HepG2 (cell line): ENCODE measurements at regions not wholly inside any gene's neighbourhood (a gene's known extent, or its start where the extent isn't known, plus 50 kb on each side); places are given as distances from the start of the nearest gene placed in this dataset.

Experiments
- ATAC-seq: fragments of 200-7000 bp; cut with Tn5 transposase; 3 replicates; pipeline ENCODE4 v1.9.1; 2020; ENCODE audit warnings: mild to moderate bottlenecking, moderate library complexity
- BruUV-seq: library from RNA; stranded (reverse); fragments of 400-500 nt; replicated peaks from 2 replicates; lab custom pipeline; 2021; lab: Mats Ljungman, UMichigan
- CTCF ChIA-PET: fragments of 300-600 bp; formaldehyde crosslinking; extraction: SDS; loops from one replicate; lab custom pipeline; 2021; ENCODE audit warnings: low total read pairs, inconsistent platforms, low intra/inter-chr PET ratio; lab: Yijun Ruan, JAX
- POLR2A ChIA-PET: fragments of 350-600 bp; sonication (Branson Sonifier 250); formaldehyde crosslinking; loops from one replicate; lab custom pipeline; 2020; ENCODE audit warnings: antibody characterized with exemption, inconsistent platforms; lab: Yijun Ruan, JAX
- DNase-seq: peaks from one replicate; pipeline ENCODE4 v3.0.0-alpha.2; 2015; ENCODE audit warnings: low spot score
- FAIRE-seq: peaks from 3 replicates; lab custom pipeline; 2011; peaks lifted over from hg19 to GRCh38; lab: Jason Lieb, UNC
- H2AFZ ChIP-seq: one replicate; pipeline ENCODE4 v1.6.1; 2011; ENCODE audit warnings: low read length, inconsistent platforms
- H3K27ac ChIP-seq: fragments of 300-600 bp; 3 replicates; pipeline ENCODE4 v1.8.0; 2011; ENCODE audit warnings: mixed run types, mild to moderate bottlenecking, mixed read lengths, low read length, inconsistent platforms; ENCODE audit not compliant: insufficient read depth; ENCODE audit errors: extremely low read length
- H3K27me3 ChIP-seq, 2 experiments: fragments of 200-600 bp in 1 of 2; 2 replicates in 1 of 2; 3 replicates in 1 of 2; pipeline versions ENCODE4 v1.6.0 to v1.8.0; 2011; ENCODE audit warnings: low read length in 2 of 2, mild to moderate bottlenecking in 2 of 2, moderate library complexity in 2 of 2, inconsistent platforms in 1 of 2; ENCODE audit not compliant: insufficient read depth in 2 of 2, control insufficient read depth in 1 of 2
- H3K36me3 ChIP-seq, 2 experiments: fragments of 200-600 bp in 1 of 2; replicated peaks in 1 of 2; 2 replicates in 1 of 2; 3 replicates in 1 of 2; pipeline versions ENCODE4 v1.5.1 to v1.8.0; 2011; ENCODE audit warnings: low read length in 2 of 2, inconsistent platforms in 1 of 2; ENCODE audit not compliant: insufficient read depth in 2 of 2, control insufficient read depth in 1 of 2
- H3K4me1 ChIP-seq: 2 replicates; pipeline ENCODE4 v1.5.1; 2012; ENCODE audit warnings: low read length, inconsistent platforms; ENCODE audit not compliant: insufficient read depth
- H3K4me2 ChIP-seq: 2 replicates; pipeline ENCODE4 v1.6.0; 2011; ENCODE audit warnings: low read depth, low read length, inconsistent platforms
- H3K4me3 ChIP-seq, 3 experiments: fragments of 200-600 bp in 1 of 3; sonication (generic), shearing (Covaris generic) in 1 of 3; replicated peaks in 1 of 3; 2 replicates each; pipeline ENCODE4 v1.5.1; 2011 to 2016; ENCODE audit warnings: low read length in 3 of 3, inconsistent platforms in 2 of 3, low read depth in 2 of 3, mild to moderate bottlenecking in 2 of 3, control low read depth in 1 of 3, mixed read lengths in 1 of 3; ENCODE audit not compliant: insufficient read depth in 1 of 3
- H3K79me2 ChIP-seq: one replicate; pipeline ENCODE4 v1.6.1; 2011; ENCODE audit warnings: low read length, inconsistent platforms; ENCODE audit not compliant: insufficient read depth
- H3K9ac ChIP-seq: 2 replicates; pipeline ENCODE4 v1.6.0; 2011; ENCODE audit warnings: mild to moderate bottlenecking, low read depth, low read length, inconsistent platforms; ENCODE audit not compliant: insufficient read depth
- H3K9me3 ChIP-seq: 2 replicates; pipeline ENCODE4 v1.5.1; 2012; ENCODE audit warnings: mild to moderate bottlenecking, low read length
- H4K20me1 ChIP-seq: 2 replicates; pipeline ENCODE4 v1.6.0; 2011; ENCODE audit warnings: inconsistent platforms, mild to moderate bottlenecking, low read length, moderate library complexity; ENCODE audit not compliant: insufficient read depth
- CBFB ChIP-seq: sonication (generic); formaldehyde crosslinking; IDR thresholded peaks from 2 replicates; pipeline ENCODE4 v1.4.0; 2020; ENCODE audit warnings: missing genetic modification reagents
- CENPX ChIP-seq: sonication (generic); formaldehyde crosslinking; IDR thresholded peaks from 2 replicates; pipeline ENCODE4 v1.9.0; 2021; ENCODE audit warnings: mild to moderate bottlenecking, missing genetic modification reagents, moderate library complexity
- HDAC1 ChIP-seq: sonication (generic); formaldehyde crosslinking; IDR thresholded peaks from 2 replicates; pipeline ENCODE4 v1.5.1; 2020; ENCODE audit warnings: mild to moderate bottlenecking, missing genetic modification reagents
- HDAC2 ChIP-seq: sonication (generic); formaldehyde crosslinking; IDR thresholded peaks from 2 replicates; pipeline ENCODE4 v1.4.0; 2020; ENCODE audit warnings: missing genetic modification reagents
- HMG20B ChIP-seq: conservative IDR thresholded peaks from 2 replicates; pipeline ENCODE4 v1.6.1; 2016; ENCODE audit warnings: missing genetic modification reagents, missing compliant biosample characterization
- IRF2 ChIP-seq: IDR thresholded peaks from 2 replicates; pipeline ENCODE4 v1.6.1; 2018; ENCODE audit warnings: missing genetic modification reagents, missing compliant biosample characterization
- KDM2A ChIP-seq: sonication (generic); formaldehyde crosslinking; IDR thresholded peaks from 2 replicates; pipeline ENCODE4 v1.4.0; 2020; ENCODE audit warnings: low read depth, missing genetic modification reagents, borderline replicate concordance
- NCOA2 ChIP-seq: sonication (generic); formaldehyde crosslinking; IDR thresholded peaks from 2 replicates; pipeline ENCODE4 v1.8.0; 2022; ENCODE audit warnings: inconsistent platforms
- POLR2AphosphoS2 ChIP-seq: IDR thresholded peaks from 2 replicates; pipeline ENCODE4 v1.6.1; 2011; ENCODE audit warnings: low read depth, low read length, improper control_type of control experiment
- SOX5 ChIP-seq: IDR thresholded peaks from 2 replicates; pipeline ENCODE4 v1.6.1; 2016; ENCODE audit warnings: borderline replicate concordance
- SOX6 ChIP-seq, 2 experiments: fragments of 450-650 bp in 1 of 2; sonication (generic) in 1 of 2; formaldehyde crosslinking in 1 of 2; IDR thresholded peaks; 2 replicates each; pipeline versions ENCODE4 v1.4.0 to v1.6.1; 2017 to 2020; ENCODE audit warnings: antibody characterized with exemption in 1 of 2, mild to moderate bottlenecking in 1 of 2, missing genetic modification reagents in 1 of 2
- TMF1 ChIP-seq: sonication (generic); formaldehyde crosslinking; IDR thresholded peaks from 2 replicates; pipeline ENCODE4 v1.8.1; 2022; ENCODE audit warnings: low read depth, missing genetic modification reagents
- ZNF484 ChIP-seq: sonication (generic); formaldehyde crosslinking; IDR thresholded peaks from 2 replicates; pipeline ENCODE4 v1.5.1; 2020; ENCODE audit warnings: mild to moderate bottlenecking, low read depth, missing genetic modification reagents, borderline replicate concordance
- ZNF530 ChIP-seq: sonication (generic); formaldehyde crosslinking; IDR thresholded peaks from 2 replicates; pipeline ENCODE4 v1.5.0; 2020; ENCODE audit warnings: low read depth, mild to moderate bottlenecking, missing genetic modification reagents
- WGBS: methylation state at CpG from one replicate; pipeline ENCODE4 v1.1.6; 2017; ENCODE audit warnings: low lambda C conversion rate; 5-methylcytosine and 5-hydroxymethylcytosine counted together
- in situ Hi-C: cut with HindIII; loops from 2 replicates; pipeline ENCODE4 v1.10.0; 2017; ENCODE audit warnings: low pct_unique_long_range_greater_than_20kb; ENCODE audit not compliant: extremely low pct_ligation_motif_present
- intact Hi-C: fragments of 100-400 bp; cut with micrococcal nuclease; formaldehyde crosslinking; loops from one replicate; pipeline ENCODE4 v1.10.0; 2022; ENCODE audit not compliant: unreplicated experiment
- TF ChIP-seq, protein P1 (sequence below): sonication (generic); formaldehyde crosslinking; IDR thresholded peaks from 2 replicates; pipeline ENCODE4 v1.5.1; 2020; ENCODE audit warnings: missing genetic modification reagents, mild to moderate bottlenecking, borderline replicate concordance
- TF ChIP-seq, protein P2 (sequence below): sonication (generic); formaldehyde crosslinking; IDR thresholded peaks from 2 replicates; pipeline ENCODE4 v1.4.0; 2020; ENCODE audit warnings: missing genetic modification reagents
- TF ChIP-seq, protein P3 (sequence below): sonication (generic); formaldehyde crosslinking; IDR thresholded peaks from 2 replicates; pipeline ENCODE4 v1.4.0; 2020; ENCODE audit warnings: missing genetic modification reagents
- TF ChIP-seq, protein P4 (sequence below): sonication (generic); formaldehyde crosslinking; conservative IDR thresholded peaks from 2 replicates; pipeline ENCODE4 v1.4.0; 2020; ENCODE audit warnings: missing genetic modification reagents

DNA sequence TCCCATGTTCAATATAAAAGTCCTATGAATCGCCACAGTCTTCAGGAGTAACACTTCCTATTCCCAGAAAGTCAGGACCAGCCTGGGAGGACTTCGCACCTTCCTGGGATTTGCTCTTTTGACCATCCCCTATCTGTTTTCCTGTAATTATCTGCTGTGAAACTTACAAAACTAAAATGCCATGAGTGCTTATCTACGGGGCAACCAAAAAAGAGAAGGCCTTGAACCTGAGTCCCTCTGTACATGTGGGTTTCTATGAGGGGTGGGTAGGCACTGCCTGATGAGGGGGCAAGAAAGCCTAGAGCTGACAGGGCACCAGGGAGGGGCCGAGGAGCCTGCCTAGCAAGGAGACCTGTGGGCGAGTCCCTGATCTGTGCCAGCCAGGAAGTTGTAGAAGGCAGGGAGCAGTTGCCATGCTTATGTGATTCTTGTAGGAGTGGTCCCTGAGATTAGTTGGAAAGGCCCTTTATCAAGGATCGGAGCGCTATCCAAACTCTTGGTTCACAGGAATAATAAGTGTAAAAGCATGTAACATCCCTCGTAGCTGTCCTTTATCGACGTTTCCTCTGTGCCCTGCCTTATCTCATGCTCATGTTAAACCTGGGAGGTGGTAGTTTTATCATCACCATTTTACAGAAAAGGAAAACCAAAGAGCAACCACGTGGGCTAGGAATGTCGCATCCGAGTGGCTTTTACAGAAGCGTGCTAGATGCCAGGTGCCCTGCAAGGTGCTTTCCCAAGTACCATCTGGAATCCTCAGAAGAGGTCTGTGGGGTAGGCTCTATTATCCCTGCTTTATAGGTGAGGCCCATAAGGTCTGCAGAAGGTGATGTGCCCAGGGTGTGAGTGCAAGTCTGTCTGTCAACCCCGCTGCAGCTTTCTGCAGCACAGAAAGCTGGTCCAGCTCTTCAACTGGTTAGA, 111.8 kb downstream of the B3GNT2 start:
- WGBS, result 57% methylated on average over 15 of the region's 15 CpGs
- ChIA-PET POLR2A (no interaction called here), CTCF (no interaction called here)
- no TSS peak for BruUV-seq
- in situ Hi-C loops, result no loop called here
- DNase-seq (no peak), FAIRE-seq (no peak), ATAC-seq (peak; percentile 42)
- intact Hi-C loops, result no loop called here
- no peak overlapping the region for H3K9ac ChIP-seq
- no peaks in the 10 kb centered on the region for H4K20me1 ChIP-seq
- peaks cover 43% of the 10 kb centered on the region for H3K4me1 ChIP-seq
- no peaks in the 10 kb centered on the region for H3K36me3 ChIP-seq
- no peaks in the 10 kb centered on the region for H3K9me3 ChIP-seq
- no peak overlapping the region for H2AFZ ChIP-seq
- H3K27me3 ChIP-seq, result peaks cover 0 to 2% of the 10 kb centered on the region in 2 experiments; a peak in 3 of 5 replicates
- H3K27ac ChIP-seq, result no peak overlapping the region
- H3K4me3 ChIP-seq, result no peak overlapping the region
- no peaks in the 10 kb centered on the region for H3K79me2 ChIP-seq
- peak overlapping the region; percentile 60 for H3K4me2 ChIP-seq
- TF ChIP-seq SOX5 (CRISPR knock-in tag) (0 out of 2 replicates have a peak, but pooled peaks have one; percentile 24), HMG20B (CRISPR knock-in tag) (no peak), CBFB (no peak), ZNF484 (no peak), HDAC1 (CRISPR knock-in tag) (peak; percentile 58), CENPX (CRISPR knock-in tag) (no peak), NCOA2 (CRISPR knock-in tag) (peak; percentile 23; the same call in 1 of the 2 replicates), KDM2A (CRISPR knock-in tag) (no peak), TMF1 (CRISPR knock-in tag) (no peak), IRF2 (0 out of 2 replicates have a peak, but pooled peaks have one; percentile 24), SOX6 (IDR thresholded peaks at IDR 0.05) (no peak), SOX6 (CRISPR knock-in tag; IDR thresholded peaks at IDR 0.05) (peak; percentile 34; the same call in 1 of the 2 replicates), HDAC2 (CRISPR knock-in tag) (peak; percentile 21; the same call in 1 of the 2 replicates), POLR2AphosphoS2 (no peak), ZNF530 (CRISPR knock-in tag) (no peak)
- TF ChIP-seq, protein P1, sequence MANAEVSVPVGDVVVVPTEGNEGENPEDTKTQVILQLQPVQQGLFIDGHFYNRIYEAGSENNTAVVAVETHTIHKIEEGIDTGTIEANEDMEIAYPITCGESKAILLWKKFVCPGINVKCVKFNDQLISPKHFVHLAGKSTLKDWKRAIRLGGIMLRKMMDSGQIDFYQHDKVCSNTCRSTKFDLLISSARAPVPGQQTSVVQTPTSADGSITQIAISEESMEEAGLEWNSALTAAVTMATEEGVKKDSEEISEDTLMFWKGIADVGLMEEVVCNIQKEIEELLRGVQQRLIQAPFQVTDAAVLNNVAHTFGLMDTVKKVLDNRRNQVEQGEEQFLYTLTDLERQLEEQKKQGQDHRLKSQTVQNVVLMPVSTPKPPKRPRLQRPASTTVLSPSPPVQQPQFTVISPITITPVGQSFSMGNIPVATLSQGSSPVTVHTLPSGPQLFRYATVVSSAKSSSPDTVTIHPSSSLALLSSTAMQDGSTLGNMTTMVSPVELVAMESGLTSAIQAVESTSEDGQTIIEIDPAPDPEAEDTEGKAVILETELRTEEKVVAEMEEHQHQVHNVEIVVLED (CRISPR knock-in tag), result no peak
- TF ChIP-seq, protein P2, sequence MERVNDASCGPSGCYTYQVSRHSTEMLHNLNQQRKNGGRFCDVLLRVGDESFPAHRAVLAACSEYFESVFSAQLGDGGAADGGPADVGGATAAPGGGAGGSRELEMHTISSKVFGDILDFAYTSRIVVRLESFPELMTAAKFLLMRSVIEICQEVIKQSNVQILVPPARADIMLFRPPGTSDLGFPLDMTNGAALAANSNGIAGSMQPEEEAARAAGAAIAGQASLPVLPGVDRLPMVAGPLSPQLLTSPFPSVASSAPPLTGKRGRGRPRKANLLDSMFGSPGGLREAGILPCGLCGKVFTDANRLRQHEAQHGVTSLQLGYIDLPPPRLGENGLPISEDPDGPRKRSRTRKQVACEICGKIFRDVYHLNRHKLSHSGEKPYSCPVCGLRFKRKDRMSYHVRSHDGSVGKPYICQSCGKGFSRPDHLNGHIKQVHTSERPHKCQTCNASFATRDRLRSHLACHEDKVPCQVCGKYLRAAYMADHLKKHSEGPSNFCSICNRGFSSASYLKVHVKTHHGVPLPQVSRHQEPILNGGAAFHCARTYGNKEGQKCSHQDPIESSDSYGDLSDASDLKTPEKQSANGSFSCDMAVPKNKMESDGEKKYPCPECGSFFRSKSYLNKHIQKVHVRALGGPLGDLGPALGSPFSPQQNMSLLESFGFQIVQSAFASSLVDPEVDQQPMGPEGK, result peak; percentile 50; the same call in 1 of the 2 replicates
- TF ChIP-seq, protein P3, sequence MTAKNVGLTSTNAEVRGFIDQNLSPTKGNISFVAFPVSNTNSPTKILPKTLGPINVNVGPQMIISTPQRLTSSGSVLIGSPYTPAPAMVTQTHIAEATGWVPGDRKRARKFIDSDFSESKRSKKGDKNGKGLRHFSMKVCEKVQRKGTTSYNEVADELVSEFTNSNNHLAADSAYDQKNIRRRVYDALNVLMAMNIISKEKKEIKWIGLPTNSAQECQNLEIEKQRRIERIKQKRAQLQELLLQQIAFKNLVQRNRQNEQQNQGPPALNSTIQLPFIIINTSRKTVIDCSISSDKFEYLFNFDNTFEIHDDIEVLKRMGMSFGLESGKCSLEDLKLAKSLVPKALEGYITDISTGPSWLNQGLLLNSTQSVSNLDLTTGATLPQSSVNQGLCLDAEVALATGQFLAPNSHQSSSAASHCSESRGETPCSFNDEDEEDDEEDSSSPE, result 0 out of 2 replicates have a peak, but pooled peaks have one; percentile 35
- TF ChIP-seq, protein P4, sequence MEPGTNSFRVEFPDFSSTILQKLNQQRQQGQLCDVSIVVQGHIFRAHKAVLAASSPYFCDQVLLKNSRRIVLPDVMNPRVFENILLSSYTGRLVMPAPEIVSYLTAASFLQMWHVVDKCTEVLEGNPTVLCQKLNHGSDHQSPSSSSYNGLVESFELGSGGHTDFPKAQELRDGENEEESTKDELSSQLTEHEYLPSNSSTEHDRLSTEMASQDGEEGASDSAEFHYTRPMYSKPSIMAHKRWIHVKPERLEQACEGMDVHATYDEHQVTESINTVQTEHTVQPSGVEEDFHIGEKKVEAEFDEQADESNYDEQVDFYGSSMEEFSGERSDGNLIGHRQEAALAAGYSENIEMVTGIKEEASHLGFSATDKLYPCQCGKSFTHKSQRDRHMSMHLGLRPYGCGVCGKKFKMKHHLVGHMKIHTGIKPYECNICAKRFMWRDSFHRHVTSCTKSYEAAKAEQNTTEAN, result no peak
